Fibroblast of lung (primary cell): ENCODE measurements at regions not wholly inside any gene's neighbourhood (a gene's known extent, or its start where the extent isn't known, plus 50 kb on each side); places are given as distances from the start of the nearest gene placed in this dataset.

Experiments
- DNase-seq, 2 donors: peaks; one replicate each; pipeline versions ENCODE4 v3.0.0 to v3.0.0-alpha.2; 2010; ENCODE audit warnings: low read depth in 2 of 2
- H2AFZ ChIP-seq: 2 replicates; pipeline ENCODE4 v1.5.1; 2012; ENCODE audit warnings: low read length, control low read depth, inconsistent platforms
- H3K27ac ChIP-seq: 2 replicates; pipeline ENCODE4 v1.5.1; 2011; ENCODE audit warnings: low read length, control low read depth; ENCODE audit not compliant: insufficient read depth
- H3K27me3 ChIP-seq: 2 replicates; pipeline ENCODE4 v1.5.1; 2011; ENCODE audit warnings: mild to moderate bottlenecking, low read length; ENCODE audit not compliant: control insufficient read depth, insufficient read depth
- H3K36me3 ChIP-seq: 2 replicates; pipeline ENCODE4 v1.5.1; 2011; ENCODE audit warnings: low read length; ENCODE audit not compliant: control insufficient read depth, insufficient read depth
- H3K4me1 ChIP-seq: 2 replicates; pipeline ENCODE4 v1.5.1; 2011; ENCODE audit warnings: low read length; ENCODE audit not compliant: control insufficient read depth, insufficient read depth; ENCODE audit errors: extremely low read depth
- H3K4me2 ChIP-seq: 2 replicates; pipeline ENCODE4 v1.5.1; 2011; ENCODE audit warnings: low read length, control low read depth; ENCODE audit not compliant: insufficient read depth; ENCODE audit errors: extremely low read depth
- H3K4me3 ChIP-seq, 4 experiments: fragments of 200-600 bp in 1 of 4; sonication (generic) in 1 of 4; replicated peaks in 1 of 4; 2 replicates each; pipeline ENCODE4 v1.5.1; 2011 to 2016; ENCODE audit warnings: low read length in 4 of 4, low read depth in 3 of 4, mild to moderate bottlenecking in 3 of 4, control low read depth in 2 of 4, inconsistent platforms in 1 of 4, mixed read lengths in 1 of 4; ENCODE audit not compliant: insufficient read depth in 1 of 4; ENCODE audit errors: control extremely low read depth in 1 of 4
- H3K79me2 ChIP-seq: 2 replicates; pipeline ENCODE4 v1.5.1; 2012; ENCODE audit warnings: mild to moderate bottlenecking, low read length, inconsistent platforms; ENCODE audit not compliant: control insufficient read depth, insufficient read depth
- H3K9ac ChIP-seq: 2 replicates; pipeline ENCODE4 v1.5.1; 2011; ENCODE audit warnings: mild to moderate bottlenecking, low read length, control low read depth; ENCODE audit not compliant: insufficient read depth
- H3K9me3 ChIP-seq: 2 replicates; pipeline ENCODE4 v1.5.1; 2012; ENCODE audit warnings: low read depth, low read length; ENCODE audit not compliant: control insufficient read depth, insufficient read depth
- H4K20me1 ChIP-seq: 2 replicates; pipeline ENCODE4 v1.5.1; 2011; ENCODE audit warnings: low read length; ENCODE audit not compliant: control insufficient read depth, insufficient read depth; ENCODE audit errors: extremely low read depth
- CTCF ChIP-seq, 2 donors: IDR thresholded peaks in 1 of 2; conservative IDR thresholded peaks in 1 of 2; 1 replicate in 1 of 2; 2 replicates in 1 of 2; pipeline ENCODE4 v1.5.1; 2011 to 2012; ENCODE audit warnings: low read length in 2 of 2, control low read depth in 1 of 2, inconsistent platforms in 1 of 2, low read depth in 1 of 2, mild to moderate bottlenecking in 1 of 2
- EZH2 ChIP-seq: IDR thresholded peaks from 2 replicates; pipeline ENCODE4 v1.5.1; 2012; ENCODE audit warnings: low read length, control low read depth, mild to moderate bottlenecking; ENCODE audit errors: missing control alignments

- TF ChIP-seq CTCF (conservative IDR thresholded peaks at IDR 0.05 in 1 of 2, IDR thresholded peaks at IDR 0.05 in 1 of 2; ENCODE audit: low read depth in 1 of 2, low read length in 2 of 2) = no peak
- TF ChIP-seq EZH2 = no peak
- no peak for DNase-seq
These were observed 1653.4 kb downstream of the SLITRK5 start for GRCh38 chr13:89324582-89324981.

GRCh38 chr13:89343165-89343564 is 1672.0 kb downstream of the SLITRK5 start:
- Histone ChIP-seq H3K4me1 (no peaks in the 10 kb centered on the region), H3K4me2 (no peak overlapping the region), H2AFZ (no peak overlapping the region), H3K9me3 (no peaks in the 10 kb centered on the region), H3K27ac (no peak overlapping the region), H3K27me3 (no peaks in the 10 kb centered on the region), H3K9ac (no peak overlapping the region), H3K36me3 (no peaks in the 10 kb centered on the region), H3K79me2 (no peaks in the 10 kb centered on the region), H3K4me3 (no peak overlapping the region), H4K20me1 (no peaks in the 10 kb centered on the region)
- TF ChIP-seq CTCF (conservative IDR thresholded peaks at IDR 0.05 in 1 of 2, IDR thresholded peaks at IDR 0.05 in 1 of 2; ENCODE audit: low read depth in 1 of 2, low read length in 2 of 2) (no peak), EZH2 (no peak)
- DNase-seq = no peak

More at GRCh38 chr13:89324582-89324981, 1653.4 kb downstream of the SLITRK5 start:
- no peak overlapping the region for H3K4me3 ChIP-seq
- H3K4me2 ChIP-seq = no peak overlapping the region
- H3K9me3 ChIP-seq = no peaks in the 10 kb centered on the region
- H3K27ac ChIP-seq = no peak overlapping the region
- no peaks in the 10 kb centered on the region for H3K27me3 ChIP-seq
- no peaks in the 10 kb centered on the region for H3K36me3 ChIP-seq
- no peak overlapping the region for H2AFZ ChIP-seq
- H3K4me1 ChIP-seq = no peaks in the 10 kb centered on the region
- no peak overlapping the region for H3K9ac ChIP-seq
- H4K20me1 ChIP-seq = no peaks in the 10 kb centered on the region
- no peaks in the 10 kb centered on the region for H3K79me2 ChIP-seq

- Histone ChIP-seq H3K4me3 (no peak overlapping the region), H3K9ac (no peak overlapping the region), H3K4me1 (no peaks in the 10 kb centered on the region), H3K27ac (no peak overlapping the region), H3K36me3 (no peaks in the 10 kb centered on the region), H3K79me2 (no peaks in the 10 kb centered on the region), H2AFZ (no peak overlapping the region), H4K20me1 (no peaks in the 10 kb centered on the region), H3K9me3 (no peaks in the 10 kb centered on the region), H3K4me2 (no peak overlapping the region), H3K27me3 (no peaks in the 10 kb centered on the region)
- DNase-seq = no peak
- TF ChIP-seq EZH2 (no peak), CTCF (conservative IDR thresholded peaks at IDR 0.05 in 1 of 2, IDR thresholded peaks at IDR 0.05 in 1 of 2; ENCODE audit: low read depth in 1 of 2, low read length in 2 of 2) (no peak)
These were observed 1681.2 kb downstream of the SLITRK5 start for GRCh38 chr13:89352384-89352783.
